GM23338 (cell line): ENCODE measurements at regions not wholly inside any gene's neighbourhood (a gene's known extent, or its start where the extent isn't known, plus 50 kb on each side); places are given as distances from the start of the nearest gene placed in this dataset.

Experiments
- ATAC-seq: fragments of 200-7000 bp; cut with Tn5 transposase; 3 replicates; pipeline ENCODE4 v1.9.1; 2020
- DNase-seq: peaks from one replicate; pipeline ENCODE4 v3.0.0-alpha.2; 2015; ENCODE audit warnings: low spot score
- H2AFZ ChIP-seq: fragments of 200-600 bp; sonication (generic); 2 replicates; pipeline ENCODE4 v1.8.0; 2016; ENCODE audit warnings: antibody characterized with exemption, mild to moderate bottlenecking, moderate library complexity
- H3F3A ChIP-seq: fragments of 200-600 bp; sonication (generic); replicated peaks from 2 replicates; pipeline ENCODE4 v1.8.0; 2017; ENCODE audit warnings: antibody characterized with exemption, mixed run types, low read depth
- H3K27ac ChIP-seq: fragments of 200-600 bp; sonication (generic); 2 replicates; pipeline ENCODE4 v1.6.1; 2016; ENCODE audit warnings: low read depth
- H3K27me3 ChIP-seq: fragments of 200-600 bp; sonication (generic); 2 replicates; pipeline ENCODE4 v1.8.0; 2016; ENCODE audit warnings: mild to moderate bottlenecking, mixed run types, moderate library complexity; ENCODE audit not compliant: insufficient read depth
- H3K36me3 ChIP-seq: fragments of 200-600 bp; sonication (generic); 2 replicates; pipeline ENCODE4 v1.8.0; 2016; ENCODE audit warnings: mild to moderate bottlenecking; ENCODE audit not compliant: insufficient read depth
- H3K4me1 ChIP-seq: fragments of 200-600 bp; sonication (generic); 2 replicates; pipeline ENCODE4 v1.8.0; 2016; ENCODE audit warnings: mild to moderate bottlenecking, moderate library complexity; ENCODE audit not compliant: insufficient read depth
- H3K4me2 ChIP-seq: fragments of 200-600 bp; sonication (generic); 2 replicates; pipeline ENCODE4 v1.7.1; 2017; ENCODE audit warnings: mixed run types
- H3K4me3 ChIP-seq: fragments of 200-600 bp; sonication (generic); 2 replicates; pipeline ENCODE4 v1.6.1; 2016; ENCODE audit warnings: mixed run types
- H3K79me2 ChIP-seq: fragments of 200-600 bp; sonication (generic); replicated peaks from 2 replicates; pipeline ENCODE4 v1.8.0; 2017; ENCODE audit warnings: mild to moderate bottlenecking; ENCODE audit not compliant: insufficient read depth
- H3K9me2 ChIP-seq: fragments of 200-600 bp; sonication (generic); 2 replicates; pipeline ENCODE4 v1.8.0; 2017; ENCODE audit not compliant: insufficient read depth
- H4K20me1 ChIP-seq: fragments of 200-600 bp; sonication (generic); replicated peaks from 2 replicates; pipeline ENCODE4 v1.8.0; 2017; ENCODE audit warnings: mild to moderate bottlenecking; ENCODE audit not compliant: insufficient read depth
- H3K27ac Mint-ChIP-seq: 2 replicates; pipeline ENCODE4 v1.8.0; 2020; ENCODE audit warnings: inconsistent platforms, mild to moderate bottlenecking, moderate library complexity, mixed read lengths
- H3K27me3 Mint-ChIP-seq: 3 replicates; pipeline ENCODE4 v1.8.0; 2022; ENCODE audit warnings: low read depth, mild to moderate bottlenecking, moderate library complexity, mixed read lengths, inconsistent platforms; ENCODE audit not compliant: insufficient read depth, poor library complexity
- H3K36me3 Mint-ChIP-seq: 3 replicates; pipeline ENCODE4 v1.8.0; 2021; ENCODE audit warnings: low read depth, mild to moderate bottlenecking, inconsistent platforms, moderate library complexity, mixed read lengths
- H3K4me1 Mint-ChIP-seq: 3 replicates; pipeline ENCODE4 v1.8.0; 2020; ENCODE audit warnings: mild to moderate bottlenecking, inconsistent platforms, mixed read lengths
- H3K4me3 Mint-ChIP-seq: 3 replicates; pipeline ENCODE4 v1.8.0; 2021; ENCODE audit warnings: moderate library complexity, mild to moderate bottlenecking, inconsistent platforms, mixed read lengths
- H3K9me3 Mint-ChIP-seq: 3 replicates; pipeline ENCODE4 v1.8.0; 2020; ENCODE audit warnings: moderate library complexity, mild to moderate bottlenecking, inconsistent platforms, mixed read lengths
- CREB1 ChIP-seq: fragments of 250-450 bp; sonication (Bioruptor Pico); IDR thresholded peaks from 2 replicates; pipeline ENCODE4 v1.5.0; 2020; ENCODE audit warnings: low read depth, mild to moderate bottlenecking, moderate library complexity
- CTCF ChIP-seq, 2 experiments: fragments of 200-600 bp in 1 of 2; sonication (generic) in 1 of 2; conservative IDR thresholded peaks; 2 replicates each; pipeline versions ENCODE4 v1.5.1 to v1.6.1; 2016 to 2017; ENCODE audit warnings: antibody characterized with exemption in 2 of 2, low read depth in 2 of 2, mild to moderate bottlenecking in 2 of 2, moderate library complexity in 1 of 2
- EZH2 ChIP-seq: fragments of 200-600 bp; sonication (generic); IDR thresholded peaks from one replicate; pipeline ENCODE4 v1.8.0; 2017; ENCODE audit warnings: antibody characterized with exemption, mild to moderate bottlenecking, low read depth; ENCODE audit not compliant: unreplicated experiment
- EZH2phosphoT487 ChIP-seq: fragments of 200-600 bp; sonication (generic); IDR thresholded peaks from one replicate; pipeline ENCODE4 v1.8.1; 2018; ENCODE audit warnings: antibody characterized with exemption; ENCODE audit not compliant: unreplicated experiment
- POLR2AphosphoS5 ChIP-seq: IDR thresholded peaks from 2 replicates; pipeline ENCODE4 v1.6.1; 2016; ENCODE audit warnings: antibody characterized with exemption, low read depth
- REST ChIP-seq: IDR thresholded peaks from one replicate; pipeline ENCODE4 v1.6.1; 2018; ENCODE audit warnings: antibody characterized with exemption; ENCODE audit not compliant: unreplicated experiment
- STAT1 ChIP-seq: IDR thresholded peaks from one replicate; pipeline ENCODE4 v1.6.1; 2016; ENCODE audit warnings: antibody characterized with exemption; ENCODE audit not compliant: unreplicated experiment
- ZNF114 ChIP-seq: fragments of 250-450 bp; sonication (Bioruptor Pico); IDR thresholded peaks from 2 replicates; pipeline ENCODE4 v1.5.0; 2020; ENCODE audit warnings: mild to moderate bottlenecking, moderate library complexity
- ZNF462 ChIP-seq: fragments of 250-450 bp; sonication (Bioruptor Pico); IDR thresholded peaks from 2 replicates; pipeline ENCODE4 v1.5.0; 2020; ENCODE audit warnings: mild to moderate bottlenecking, moderate library complexity

GRCh38 chr2:2805263-2805662 lies 474.2 kb upstream of the MYT1L start (continued):
- TF ChIP-seq REST: no peak
- no peak for TF ChIP-seq EZH2
- TF ChIP-seq CTCF (conservative IDR thresholded peaks at IDR 0.05; ENCODE audit: low read depth in 2 of 2): no peak

GRCh38 chr2:2804528-2804927 lies 473.5 kb upstream of the MYT1L start:
- Histone ChIP-seq H3K27me3 (no peaks in the 10 kb centered on the region), H4K20me1 (no peaks in the 10 kb centered on the region), H3K79me2 (no peaks in the 10 kb centered on the region), H3K27ac (no peak overlapping the region), H3K4me1 (no peaks in the 10 kb centered on the region), H3K36me3 (peaks cover 5% of the 10 kb centered on the region; the same call in 1 of the 2 replicates), H3F3A (no peaks in the 10 kb centered on the region), H3K9me2 (no peaks in the 10 kb centered on the region), H3K4me3 (no peak overlapping the region), H2AFZ (no peak overlapping the region), H3K4me2 (no peak overlapping the region)
- no peak for DNase-seq
- ATAC-seq: no peak
- no peaks in the 10 kb centered on the region for H3K4me1 Mint-ChIP-seq
- H3K27ac Mint-ChIP-seq: no peak overlapping the region
- H3K4me3 Mint-ChIP-seq: no peak overlapping the region
- no peak for TF ChIP-seq STAT1
- TF ChIP-seq EZH2phosphoT487: no peak
- TF ChIP-seq POLR2AphosphoS5: no peak
- no peak for TF ChIP-seq CREB1 (CRISPR knock-in tag)
- no peak for TF ChIP-seq ZNF462
- TF ChIP-seq ZNF114: no peak
- H3K36me3 Mint-ChIP-seq: peaks cover 14% of the 10 kb centered on the region; the same call in 1 of the 3 replicates
- H3K9me3 Mint-ChIP-seq: peaks cover 30% of the 10 kb centered on the region
- H3K27me3 Mint-ChIP-seq: peaks cover 11% of the 10 kb centered on the region
